HCT116 (cell line): ENCODE measurements at regions not wholly inside any gene's neighbourhood (a gene's known extent, or its start where the extent isn't known, plus 50 kb on each side); places are given as distances from the start of the nearest gene placed in this dataset.

Experiments used
- ATAC-seq: fragments of 200-7000 bp; cut with Tn5 transposase; 2 replicates; pipeline ENCODE4 v1.9.1; 2020; ENCODE audit warnings: mild to moderate bottlenecking, moderate library complexity
- BruUV-seq: library from RNA; stranded (reverse); fragments of 400-500 nt; replicated peaks from 2 replicates; lab custom pipeline; 2021; lab: Mats Ljungman, UMichigan
- CTCF ChIA-PET: fragments of 300-600 bp; sonication (Branson Sonifier 250); formaldehyde crosslinking; loops from one replicate; lab custom pipeline; 2021; ENCODE audit warnings: antibody characterized with exemption; lab: Charles Lee
- POLR2A ChIA-PET: fragments of 300-600, 350-600 bp; sonication (Branson Sonifier 250); formaldehyde crosslinking; loops from one replicate; lab custom pipeline; 2021; ENCODE audit warnings: antibody characterized with exemption; lab: Charles Lee
- RAD21 ChIA-PET, 2 experiments: fragments of 300-600 bp; sonication (Branson Sonifier 250); formaldehyde crosslinking; loops; one replicate each; lab custom pipeline; 2023; ENCODE audit warnings: low total read pairs in 2 of 2; ENCODE audit not compliant: uncharacterized antibody in 2 of 2, unreplicated experiment in 2 of 2, low non-redundant PET in 1 of 2; lab: Charles Lee
- DNase-seq: peaks from one replicate; pipeline ENCODE4 v3.0.0-alpha.2; 2010; ENCODE audit warnings: low read depth, low spot score
- H2AFZ ChIP-seq: fragments of 200-600 bp; shearing (Covaris generic), sonication (generic); 2 replicates; pipeline ENCODE4 v1.6.1; 2017; ENCODE audit warnings: low read depth, mixed run types, mixed read lengths, antibody characterized with exemption, low read length; ENCODE audit not compliant: poor library complexity, severe bottlenecking
- H3K27ac ChIP-seq: 2 replicates; pipeline ENCODE4 v1.5.1; 2012; ENCODE audit warnings: low read depth, low read length
- H3K27me3 ChIP-seq: fragments of 200-600 bp; sonication (generic); 2 replicates; pipeline ENCODE4 v1.6.1; 2016; ENCODE audit warnings: mixed run types, low read length, mixed read lengths; ENCODE audit not compliant: insufficient read depth
- H3K36me3 ChIP-seq, 2 experiments: fragments of 200-500 bp in 1 of 2; fragments of 200-600 bp in 1 of 2; sonication (Bioruptor generic) in 1 of 2; sonication (generic) in 1 of 2; 2 replicates each; pipeline versions ENCODE4 v1.5.1 to v1.6.1; 2014 to 2016; ENCODE audit warnings: low read length in 2 of 2, inconsistent platforms in 1 of 2, mixed read lengths in 1 of 2, mixed run types in 1 of 2; ENCODE audit not compliant: insufficient read depth in 2 of 2, control insufficient read depth in 1 of 2
- H3K4me1 ChIP-seq, 2 experiments: fragments of 200-600 bp in 1 of 2; sonication (generic) in 1 of 2; 2 replicates each; pipeline versions ENCODE4 v1.5.1 to v1.6.1; 2012 to 2017; ENCODE audit warnings: low read length in 2 of 2, inconsistent platforms in 1 of 2, mild to moderate bottlenecking in 1 of 2, mixed read lengths in 1 of 2, mixed run types in 1 of 2, moderate library complexity in 1 of 2; ENCODE audit not compliant: insufficient read depth in 2 of 2, control insufficient read depth in 1 of 2
- H3K4me2 ChIP-seq: fragments of 200-600 bp; sonication (generic); 2 replicates; pipeline ENCODE4 v1.6.1; 2017; ENCODE audit warnings: mixed run types, low read length, mixed read lengths
- H3K4me3 ChIP-seq, 2 experiments: fragments of 200-600 bp in 1 of 2; sonication (generic) in 1 of 2; replicated peaks in 1 of 2; 2 replicates each; pipeline ENCODE4 v1.5.1; 2011 to 2016; ENCODE audit warnings: low read length in 2 of 2, control low read depth in 1 of 2, low read depth in 1 of 2, mild to moderate bottlenecking in 1 of 2, mixed read lengths in 1 of 2, mixed run types in 1 of 2
- H3K79me2 ChIP-seq: fragments of 200-600 bp; sonication (generic); 2 replicates; pipeline ENCODE4 v1.6.1; 2017; ENCODE audit warnings: mild to moderate bottlenecking, mixed run types, low read length, moderate library complexity, mixed read lengths; ENCODE audit not compliant: insufficient read depth
- H3K9ac ChIP-seq: fragments of 200-600 bp; sonication (generic); 2 replicates; pipeline ENCODE4 v1.6.1; 2016; ENCODE audit warnings: low read length, mixed read lengths
- H3K9me2 ChIP-seq: fragments of 200-600 bp; sonication (generic), shearing (Covaris generic); 2 replicates; pipeline ENCODE4 v1.6.1; 2017; ENCODE audit warnings: mixed run types, mild to moderate bottlenecking, moderate library complexity; ENCODE audit not compliant: insufficient read depth
- H3K9me3 ChIP-seq, 2 experiments: fragments of 200-500 bp in 1 of 2; fragments of 200-600 bp in 1 of 2; sonication (Bioruptor generic) in 1 of 2; sonication (generic) in 1 of 2; 2 replicates each; pipeline ENCODE4 v1.6.1; 2014 to 2017; ENCODE audit warnings: low read length in 2 of 2, mixed read lengths in 2 of 2, inconsistent platforms in 1 of 2, low read depth in 1 of 2, mild to moderate bottlenecking in 1 of 2, mixed run types in 1 of 2, moderate library complexity in 1 of 2; ENCODE audit not compliant: control insufficient read depth in 1 of 2, insufficient read depth in 1 of 2
- H4K20me1 ChIP-seq: fragments of 200-600 bp; sonication (generic), shearing (Covaris generic); 2 replicates; pipeline ENCODE4 v1.6.1; 2017; ENCODE audit warnings: mixed run types, mild to moderate bottlenecking, moderate library complexity; ENCODE audit not compliant: insufficient read depth
- CBX3 ChIP-seq: IDR thresholded peaks from 2 replicates; pipeline ENCODE4 v1.6.1; 2012; ENCODE audit warnings: low read depth
- CEBPB ChIP-seq: IDR thresholded peaks from 2 replicates; pipeline ENCODE4 v1.6.1; 2012; ENCODE audit warnings: low read depth
- JUND ChIP-seq: IDR thresholded peaks from 2 replicates; pipeline ENCODE4 v1.6.1; 2012
- SIN3A ChIP-seq: IDR thresholded peaks from 2 replicates; pipeline ENCODE4 v1.6.1; 2012; ENCODE audit warnings: low read depth
- SP1 ChIP-seq: IDR thresholded peaks from 2 replicates; pipeline ENCODE4 v1.6.1; 2012; ENCODE audit warnings: low read depth
- intact Hi-C: fragments of 100-400 bp; cut with micrococcal nuclease; formaldehyde crosslinking; loops from 2 replicates; pipeline ENCODE4 v1.10.0; 2022
- TF ChIP-seq, protein P1 (sequence below), 3 experiments: fragments of 200-600 bp in 1 of 3; sonication (generic) in 1 of 3; IDR thresholded peaks in 2 of 3; conservative IDR thresholded peaks in 1 of 3; 2 replicates each; pipeline ENCODE4 v1.5.1; 2012 to 2017; ENCODE audit warnings: low read depth in 2 of 3, low read length in 2 of 3, antibody characterized with exemption in 1 of 3, borderline replicate concordance in 1 of 3, control low read depth in 1 of 3, mild to moderate bottlenecking in 1 of 3, mixed read lengths in 1 of 3, mixed run types in 1 of 3, moderate library complexity in 1 of 3; ENCODE audit not compliant: insufficient read depth in 1 of 3
- TF ChIP-seq, protein P2 (sequence below): IDR thresholded peaks from 2 replicates; pipeline ENCODE4 v1.6.1; 2011; ENCODE audit warnings: mild to moderate bottlenecking, low read length, moderate library complexity; ENCODE audit not compliant: insufficient replicate concordance; ENCODE audit errors: extremely low read depth
- TF ChIP-seq, protein P3 (sequence below): IDR thresholded peaks from 2 replicates; pipeline ENCODE4 v1.6.1; 2012; ENCODE audit warnings: low read depth

DNA sequence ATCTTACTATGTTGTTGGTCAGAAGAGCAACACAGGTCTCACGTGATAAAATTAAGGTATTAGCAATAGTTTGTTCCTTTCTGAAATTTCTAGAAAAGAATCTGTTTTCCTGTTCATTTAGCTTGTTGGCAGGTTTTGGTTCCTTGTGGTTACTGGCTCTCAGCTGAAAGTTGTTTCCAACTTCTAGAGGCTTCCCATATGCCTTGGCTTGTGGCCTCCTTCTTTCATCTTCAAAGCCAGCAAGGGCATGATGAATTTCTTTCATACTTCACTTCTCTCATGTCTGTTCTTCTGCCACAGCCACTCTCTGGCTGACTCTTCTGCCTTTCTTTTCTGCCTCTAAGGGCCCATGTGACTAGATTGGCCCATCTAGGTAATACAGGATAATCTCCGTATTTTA lies 193.7 kb downstream of the TRIB2 start:
- TF ChIP-seq SP1 (no peak), JUND (no peak), CEBPB (no peak), CBX3 (no peak), SIN3A (no peak)
- TF ChIP-seq, protein P1, sequence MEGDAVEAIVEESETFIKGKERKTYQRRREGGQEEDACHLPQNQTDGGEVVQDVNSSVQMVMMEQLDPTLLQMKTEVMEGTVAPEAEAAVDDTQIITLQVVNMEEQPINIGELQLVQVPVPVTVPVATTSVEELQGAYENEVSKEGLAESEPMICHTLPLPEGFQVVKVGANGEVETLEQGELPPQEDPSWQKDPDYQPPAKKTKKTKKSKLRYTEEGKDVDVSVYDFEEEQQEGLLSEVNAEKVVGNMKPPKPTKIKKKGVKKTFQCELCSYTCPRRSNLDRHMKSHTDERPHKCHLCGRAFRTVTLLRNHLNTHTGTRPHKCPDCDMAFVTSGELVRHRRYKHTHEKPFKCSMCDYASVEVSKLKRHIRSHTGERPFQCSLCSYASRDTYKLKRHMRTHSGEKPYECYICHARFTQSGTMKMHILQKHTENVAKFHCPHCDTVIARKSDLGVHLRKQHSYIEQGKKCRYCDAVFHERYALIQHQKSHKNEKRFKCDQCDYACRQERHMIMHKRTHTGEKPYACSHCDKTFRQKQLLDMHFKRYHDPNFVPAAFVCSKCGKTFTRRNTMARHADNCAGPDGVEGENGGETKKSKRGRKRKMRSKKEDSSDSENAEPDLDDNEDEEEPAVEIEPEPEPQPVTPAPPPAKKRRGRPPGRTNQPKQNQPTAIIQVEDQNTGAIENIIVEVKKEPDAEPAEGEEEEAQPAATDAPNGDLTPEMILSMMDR (IDR thresholded peaks at IDR 0.05 in 2 of 3, conservative IDR thresholded peaks at IDR 0.05 in 1 of 3; ENCODE audit: borderline replicate concordance in 1 of 3, insufficient read depth in 1 of 3, low read depth in 2 of 3, low read length in 2 of 3), result no peak
- TF ChIP-seq, protein P2, sequence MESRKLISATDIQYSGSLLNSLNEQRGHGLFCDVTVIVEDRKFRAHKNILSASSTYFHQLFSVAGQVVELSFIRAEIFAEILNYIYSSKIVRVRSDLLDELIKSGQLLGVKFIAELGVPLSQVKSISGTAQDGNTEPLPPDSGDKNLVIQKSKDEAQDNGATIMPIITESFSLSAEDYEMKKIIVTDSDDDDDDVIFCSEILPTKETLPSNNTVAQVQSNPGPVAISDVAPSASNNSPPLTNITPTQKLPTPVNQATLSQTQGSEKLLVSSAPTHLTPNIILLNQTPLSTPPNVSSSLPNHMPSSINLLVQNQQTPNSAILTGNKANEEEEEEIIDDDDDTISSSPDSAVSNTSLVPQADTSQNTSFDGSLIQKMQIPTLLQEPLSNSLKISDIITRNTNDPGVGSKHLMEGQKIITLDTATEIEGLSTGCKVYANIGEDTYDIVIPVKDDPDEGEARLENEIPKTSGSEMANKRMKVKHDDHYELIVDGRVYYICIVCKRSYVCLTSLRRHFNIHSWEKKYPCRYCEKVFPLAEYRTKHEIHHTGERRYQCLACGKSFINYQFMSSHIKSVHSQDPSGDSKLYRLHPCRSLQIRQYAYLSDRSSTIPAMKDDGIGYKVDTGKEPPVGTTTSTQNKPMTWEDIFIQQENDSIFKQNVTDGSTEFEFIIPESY, result no peak
- TF ChIP-seq, protein P3, sequence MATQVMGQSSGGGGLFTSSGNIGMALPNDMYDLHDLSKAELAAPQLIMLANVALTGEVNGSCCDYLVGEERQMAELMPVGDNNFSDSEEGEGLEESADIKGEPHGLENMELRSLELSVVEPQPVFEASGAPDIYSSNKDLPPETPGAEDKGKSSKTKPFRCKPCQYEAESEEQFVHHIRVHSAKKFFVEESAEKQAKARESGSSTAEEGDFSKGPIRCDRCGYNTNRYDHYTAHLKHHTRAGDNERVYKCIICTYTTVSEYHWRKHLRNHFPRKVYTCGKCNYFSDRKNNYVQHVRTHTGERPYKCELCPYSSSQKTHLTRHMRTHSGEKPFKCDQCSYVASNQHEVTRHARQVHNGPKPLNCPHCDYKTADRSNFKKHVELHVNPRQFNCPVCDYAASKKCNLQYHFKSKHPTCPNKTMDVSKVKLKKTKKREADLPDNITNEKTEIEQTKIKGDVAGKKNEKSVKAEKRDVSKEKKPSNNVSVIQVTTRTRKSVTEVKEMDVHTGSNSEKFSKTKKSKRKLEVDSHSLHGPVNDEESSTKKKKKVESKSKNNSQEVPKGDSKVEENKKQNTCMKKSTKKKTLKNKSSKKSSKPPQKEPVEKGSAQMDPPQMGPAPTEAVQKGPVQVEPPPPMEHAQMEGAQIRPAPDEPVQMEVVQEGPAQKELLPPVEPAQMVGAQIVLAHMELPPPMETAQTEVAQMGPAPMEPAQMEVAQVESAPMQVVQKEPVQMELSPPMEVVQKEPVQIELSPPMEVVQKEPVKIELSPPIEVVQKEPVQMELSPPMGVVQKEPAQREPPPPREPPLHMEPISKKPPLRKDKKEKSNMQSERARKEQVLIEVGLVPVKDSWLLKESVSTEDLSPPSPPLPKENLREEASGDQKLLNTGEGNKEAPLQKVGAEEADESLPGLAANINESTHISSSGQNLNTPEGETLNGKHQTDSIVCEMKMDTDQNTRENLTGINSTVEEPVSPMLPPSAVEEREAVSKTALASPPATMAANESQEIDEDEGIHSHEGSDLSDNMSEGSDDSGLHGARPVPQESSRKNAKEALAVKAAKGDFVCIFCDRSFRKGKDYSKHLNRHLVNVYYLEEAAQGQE, result no peak
- no TSS peak for BruUV-seq
- ChIA-PET RAD21 (no interaction called here), CTCF (no interaction called here), POLR2A (no interaction called here)
- H3K27me3 ChIP-seq, result no peaks in the 10 kb centered on the region
- H3K4me3 ChIP-seq, result no peak overlapping the region
- H3K9ac ChIP-seq, result no peak overlapping the region
- no peaks in the 10 kb centered on the region for H3K9me3 ChIP-seq
- H4K20me1 ChIP-seq, result no peaks in the 10 kb centered on the region
- no peak for DNase-seq
- no peak overlapping the region for H3K27ac ChIP-seq
- intact Hi-C loops, result no loop called here
- no peaks in the 10 kb centered on the region for H3K36me3 ChIP-seq
- H3K4me2 ChIP-seq, result no peak overlapping the region
- no peaks in the 10 kb centered on the region for H3K4me1 ChIP-seq
- no peak for ATAC-seq
- no peaks in the 10 kb centered on the region for H3K9me2 ChIP-seq
- H3K79me2 ChIP-seq, result no peaks in the 10 kb centered on the region
- no peak overlapping the region for H2AFZ ChIP-seq
